ENCODE measurements at regions not wholly inside any gene's neighbourhood (a gene's known extent, or its start where the extent isn't known, plus 50 kb on each side); places are given as distances from the start of the nearest gene placed in this dataset.

GRCh38 chr10:113302062-113302461 is 250.8 kb upstream of the HABP2 start:
- no peak for DNase-seq
- intact Hi-C loops (cut with micrococcal nuclease) = no loop called here
- WGBS (ENCODE audit: insufficient coverage) = 83% methylated on average over 1 of the region's 3 CpGs
- no peak for TF ChIP-seq CTCF (IDR thresholded peaks at IDR 0.05)
- Histone ChIP-seq H3K27ac (ENCODE audit: low read depth in 1 of 2, low read length in 2 of 2) (no peak overlapping the region), H3K27me3 (ENCODE audit: control insufficient read depth in 2 of 2, insufficient read depth in 2 of 2, low read length in 2 of 2) (no peaks in the 10 kb centered on the region), H3K4me2 (replicated peaks; ENCODE audit: extremely low read depth, low read length, poor library complexity, severe bottlenecking) (no peak overlapping the region), H3K4me1 (ENCODE audit: control insufficient read depth in 1 of 2, insufficient read depth in 2 of 2, low read length in 2 of 2) (peaks cover 25 to 40% of the 10 kb centered on the region in 2 donors), H4K20me1 (ENCODE audit: insufficient read depth, low read length) (no peaks in the 10 kb centered on the region), H3K79me2 (ENCODE audit: insufficient read depth, low read length) (no peaks in the 10 kb centered on the region), H3K36me3 (replicated peaks in 1 of 2; ENCODE audit: control insufficient read depth in 1 of 2, insufficient read depth in 2 of 2, low read length in 2 of 2) (no peaks in the 10 kb centered on the region), H2AFZ (ENCODE audit: insufficient read depth, low read depth, low read length, poor library complexity, severe bottlenecking) (no peak overlapping the region), H3K9ac (ENCODE audit: insufficient read depth, low read length, poor library complexity, severe bottlenecking) (no peak overlapping the region), H3K9me3 (replicated peaks in 1 of 2; ENCODE audit: control insufficient read depth in 1 of 2, insufficient read depth in 1 of 2, low read length in 2 of 2) (no peaks in the 10 kb centered on the region), H3K4me3 (replicated peaks in 1 of 3; ENCODE audit: low read depth in 2 of 3, low read length in 3 of 3) (no peak overlapping the region)
- Mint-ChIP-seq H3K27me3 (ENCODE audit: low read depth in 3 of 3) (peaks cover 0 to 4% (median 1%) of the 10 kb centered on the region in 3 donors), H3K36me3 (peaks cover 0 to 5% of the 10 kb centered on the region in 2 donors), H3K9me3 (peaks cover 0 to 3% (median 0%) of the 10 kb centered on the region in 7 donors), H3K4me1 (peaks cover 30% of the 10 kb centered on the region), H3K27ac (peak overlapping the region in 3 of 7 donors; percentile 77 to 86 (median 82)), H3K4me3 (no peak overlapping the region)

GRCh38 chr10:113303544-113304146 is 249.2 kb upstream of the HABP2 start:
- peaks cover 0 to 5% of the 10 kb centered on the region in 2 donors for H3K36me3 Mint-ChIP-seq
- H3K9me3 Mint-ChIP-seq = peaks cover 0 to 3% (median 0%) of the 10 kb centered on the region in 7 donors
- TF ChIP-seq CTCF (IDR thresholded peaks at IDR 0.05) = no peak

More at GRCh38 chr10:113303544-113304146, 249.2 kb upstream of the HABP2 start:
- H3K4me3 ChIP-seq (replicated peaks in 1 of 3; ENCODE audit: low read depth in 2 of 3, low read length in 3 of 3) = no peak overlapping the region
- intact Hi-C loops (cut with micrococcal nuclease) = no loop called here
- Mint-ChIP-seq H3K27me3 (ENCODE audit: low read depth in 3 of 3) (no peaks in the 10 kb centered on the region), H3K4me3 (no peak overlapping the region), H3K27ac (peak overlapping the region in 4 of 7 donors; percentile 47 to 75 (median 63)), H3K4me1 (peaks cover 30% of the 10 kb centered on the region)
- H3K27me3 ChIP-seq (ENCODE audit: control insufficient read depth in 2 of 2, insufficient read depth in 2 of 2, low read length in 2 of 2) = no peaks in the 10 kb centered on the region
- WGBS (ENCODE audit: insufficient coverage) = no CpG with 5 or more reads among the region's 7 CpGs
- H3K79me2 ChIP-seq (ENCODE audit: insufficient read depth, low read length) = no peaks in the 10 kb centered on the region
- no peak overlapping the region for H2AFZ ChIP-seq (ENCODE audit: insufficient read depth, low read depth, low read length, poor library complexity, severe bottlenecking)
- H3K4me2 ChIP-seq (replicated peaks; ENCODE audit: extremely low read depth, low read length, poor library complexity, severe bottlenecking) = no peak overlapping the region
- H3K27ac ChIP-seq (ENCODE audit: low read depth in 1 of 2, low read length in 2 of 2) = no peak overlapping the region
- no peak overlapping the region for H3K9ac ChIP-seq (ENCODE audit: insufficient read depth, low read length, poor library complexity, severe bottlenecking)
- no peaks in the 10 kb centered on the region for H3K9me3 ChIP-seq (replicated peaks in 1 of 2; ENCODE audit: control insufficient read depth in 1 of 2, insufficient read depth in 1 of 2, low read length in 2 of 2)
- H3K36me3 ChIP-seq (replicated peaks in 1 of 2; ENCODE audit: control insufficient read depth in 1 of 2, insufficient read depth in 2 of 2, low read length in 2 of 2) = no peaks in the 10 kb centered on the region
- no peaks in the 10 kb centered on the region for H4K20me1 ChIP-seq (ENCODE audit: insufficient read depth, low read length)
- H3K4me1 ChIP-seq (ENCODE audit: control insufficient read depth in 1 of 2, insufficient read depth in 2 of 2, low read length in 2 of 2) = peaks cover 25 to 40% of the 10 kb centered on the region in 2 donors
- DNase-seq = peak; percentile 53 to 82 (median 74)

Data from CD14-positive monocyte (primary cell).